ENCODE measurements at regions not wholly inside any gene's neighbourhood (a gene's known extent, or its start where the extent isn't known, plus 50 kb on each side); places are given as distances from the start of the nearest gene placed in this dataset.

- POLR2A ChIA-PET (ENCODE audit: low non-redundant PET) = no interaction called here
- CTCF ChIA-PET = interaction anchor here (0.6 kb wide), 1 partner anchor 174 kb away, joined by 4 read pairs; no protein-coding TSS in a partner anchor
- no peak overlapping the region for H3K27ac ChIP-seq
- TF ChIP-seq, protein P1, sequence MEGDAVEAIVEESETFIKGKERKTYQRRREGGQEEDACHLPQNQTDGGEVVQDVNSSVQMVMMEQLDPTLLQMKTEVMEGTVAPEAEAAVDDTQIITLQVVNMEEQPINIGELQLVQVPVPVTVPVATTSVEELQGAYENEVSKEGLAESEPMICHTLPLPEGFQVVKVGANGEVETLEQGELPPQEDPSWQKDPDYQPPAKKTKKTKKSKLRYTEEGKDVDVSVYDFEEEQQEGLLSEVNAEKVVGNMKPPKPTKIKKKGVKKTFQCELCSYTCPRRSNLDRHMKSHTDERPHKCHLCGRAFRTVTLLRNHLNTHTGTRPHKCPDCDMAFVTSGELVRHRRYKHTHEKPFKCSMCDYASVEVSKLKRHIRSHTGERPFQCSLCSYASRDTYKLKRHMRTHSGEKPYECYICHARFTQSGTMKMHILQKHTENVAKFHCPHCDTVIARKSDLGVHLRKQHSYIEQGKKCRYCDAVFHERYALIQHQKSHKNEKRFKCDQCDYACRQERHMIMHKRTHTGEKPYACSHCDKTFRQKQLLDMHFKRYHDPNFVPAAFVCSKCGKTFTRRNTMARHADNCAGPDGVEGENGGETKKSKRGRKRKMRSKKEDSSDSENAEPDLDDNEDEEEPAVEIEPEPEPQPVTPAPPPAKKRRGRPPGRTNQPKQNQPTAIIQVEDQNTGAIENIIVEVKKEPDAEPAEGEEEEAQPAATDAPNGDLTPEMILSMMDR (conservative IDR thresholded peaks at IDR 0.05; ENCODE audit: low read depth) = no peak
- DNase-seq (ENCODE audit: low spot score) = peak; percentile 42
Measured at GRCh38 chr5:39775086-39775796, 350.5 kb upstream of the DAB2 start.

DNA sequence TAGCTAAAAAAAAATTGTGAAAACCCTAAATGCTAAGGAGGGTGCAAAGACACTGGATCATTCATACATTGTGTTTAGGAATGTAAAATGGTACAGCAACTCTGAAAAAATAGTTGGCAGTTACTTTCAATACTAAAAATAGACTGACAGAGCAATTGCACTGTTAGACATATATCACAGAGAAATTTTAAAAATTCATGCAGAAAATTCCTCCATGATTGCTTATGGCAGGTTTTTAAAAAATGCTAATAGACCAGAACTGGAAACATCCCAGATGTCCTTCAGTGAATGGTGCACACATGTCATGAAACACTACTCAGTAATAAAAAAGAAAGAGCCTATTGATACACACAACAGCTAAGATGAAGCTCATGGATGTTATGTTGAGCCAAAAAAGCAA is 349.8 kb upstream of the DAB2 start:
- no peak for DNase-seq (ENCODE audit: low spot score)
- POLR2A ChIA-PET (ENCODE audit: low non-redundant PET) = no interaction called here
- TF ChIP-seq, protein P1 (conservative IDR thresholded peaks at IDR 0.05; ENCODE audit: low read depth) = no peak
- H3K27ac ChIP-seq = no peak overlapping the region
- CTCF ChIA-PET = no interaction called here

DNA sequence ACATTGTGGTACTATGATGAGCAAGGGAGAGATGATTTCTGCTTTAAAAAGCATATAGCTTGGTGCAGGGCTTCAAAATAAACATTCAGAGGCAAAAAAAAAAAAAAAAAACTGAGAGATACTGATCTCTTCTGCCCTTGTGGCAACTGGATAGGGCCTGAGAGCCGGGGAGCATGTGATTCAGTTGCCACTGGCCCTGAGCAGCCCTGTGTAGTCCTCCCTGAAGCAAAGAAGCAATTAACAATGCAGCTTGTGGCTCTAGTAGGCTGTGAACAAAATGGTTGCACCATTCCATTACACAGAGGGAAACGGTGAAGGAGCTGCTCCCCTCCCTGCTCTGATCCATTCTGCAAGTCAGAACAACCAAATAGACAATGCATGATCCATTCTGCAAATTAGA is 347.5 kb upstream of the DAB2 start:
- ChIA-PET POLR2A (ENCODE audit: low non-redundant PET) (no interaction called here), CTCF (interaction anchor here (0.6 kb wide), 2 partner anchors 44 to 779 kb away, joined by 3 read pairs; no protein-coding TSS in a partner anchor)
- H3K27ac ChIP-seq = no peak overlapping the region
- TF ChIP-seq, protein P1 (conservative IDR thresholded peaks at IDR 0.05; ENCODE audit: low read depth) = no peak
- DNase-seq (ENCODE audit: low spot score) = no peak

DNA sequence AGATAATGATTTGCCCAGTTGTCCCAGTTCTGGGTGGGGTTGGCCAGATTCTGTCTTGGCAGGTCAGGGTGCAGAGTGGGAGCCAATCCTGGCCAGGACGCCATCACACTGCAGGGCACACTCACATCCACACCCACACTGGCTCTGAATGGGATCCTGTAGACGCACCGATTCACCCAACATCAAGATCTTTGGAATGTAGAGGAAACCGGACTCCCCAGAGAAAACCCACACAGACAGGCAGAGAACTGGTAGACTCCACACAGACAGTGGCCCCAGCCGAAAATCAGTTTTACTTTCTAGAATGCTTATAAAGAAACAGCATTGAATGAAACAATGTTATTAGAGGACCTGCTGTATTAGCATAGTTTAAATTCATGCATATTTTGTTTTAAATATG is 343.1 kb upstream of the DAB2 start:
- H3K27ac ChIP-seq = no peak overlapping the region
- ChIA-PET POLR2A (ENCODE audit: low non-redundant PET) (no interaction called here), CTCF (no interaction called here)
- DNase-seq (ENCODE audit: low spot score) = no peak
- TF ChIP-seq, protein P1 (conservative IDR thresholded peaks at IDR 0.05; ENCODE audit: low read depth) = no peak

- DNase-seq (ENCODE audit: low spot score) = no peak
- ChIA-PET POLR2A (ENCODE audit: low non-redundant PET) (no interaction called here), CTCF (interaction anchor here (0.6 to 0.9 kb wide), 2 partner anchors 11 to 184 kb away, joined by 5 to 7 read pairs; no protein-coding TSS in a partner anchor)
Measured at GRCh38 chr5:39765366-39765765, 340.6 kb upstream of the DAB2 start.

GRCh38 chr5:39762761-39763160 is 338.0 kb upstream of the DAB2 start:
- POLR2A ChIA-PET (ENCODE audit: low non-redundant PET) = no interaction called here
- CTCF ChIA-PET = no interaction called here
- TF ChIP-seq, protein P1 (conservative IDR thresholded peaks at IDR 0.05; ENCODE audit: low read depth) = no peak
- DNase-seq (ENCODE audit: low spot score) = no peak
- no peak overlapping the region for H3K27ac ChIP-seq

More at GRCh38 chr5:39765366-39765765, 340.6 kb upstream of the DAB2 start:
- TF ChIP-seq, protein P1 (conservative IDR thresholded peaks at IDR 0.05; ENCODE audit: low read depth) = no peak
- H3K27ac ChIP-seq = no peak overlapping the region
